AG04450 (cell line): ENCODE measurements at regions not wholly inside any gene's neighbourhood (a gene's known extent, or its start where the extent isn't known, plus 50 kb on each side); places are given as distances from the start of the nearest gene placed in this dataset.

Experiments
- CTCF ChIA-PET: fragments of 300-600, 350-600 bp; formaldehyde crosslinking; extraction: SDS; loops from one replicate; lab custom pipeline; 2022; ENCODE audit warnings: antibody characterized with exemption, inconsistent platforms; lab: Charles Lee
- POLR2A ChIA-PET: fragments of 350-600 bp; formaldehyde crosslinking; extraction: SDS; loops from one replicate; lab custom pipeline; 2021; ENCODE audit warnings: antibody characterized with exemption, inconsistent platforms; lab: Yijun Ruan, JAX
- DNase-seq: peaks from one replicate; pipeline ENCODE4 v3.0.0-alpha.2; 2011; ENCODE audit warnings: low read depth, low spot score
- H3K27ac ChIP-seq: one replicate; pipeline ENCODE4 v1.5.1; 2012; ENCODE audit warnings: low read depth, low read length, control low read depth
- H3K27me3 ChIP-seq: one replicate; pipeline ENCODE4 v1.6.0; 2012; ENCODE audit warnings: low read length; ENCODE audit not compliant: control insufficient read depth, insufficient read depth
- H3K4me3 ChIP-seq: 2 replicates; pipeline ENCODE4 v1.5.1; 2011; ENCODE audit warnings: mild to moderate bottlenecking, low read depth, low read length, control low read depth
- H3K9me3 ChIP-seq: 2 replicates; pipeline ENCODE4 v1.5.1; 2012; ENCODE audit warnings: low read length; ENCODE audit not compliant: control insufficient read depth, insufficient read depth
- CTCF ChIP-seq: IDR thresholded peaks from 2 replicates; pipeline ENCODE4 v1.5.1; 2011; ENCODE audit warnings: low read depth, low read length, control low read depth, inconsistent platforms

GRCh38 chr7:389911-390601 lies 100.1 kb downstream of the FOXL3 start:
- no peak for DNase-seq
- TF ChIP-seq CTCF: no peak
- ChIA-PET POLR2A (no interaction called here), CTCF (no interaction called here)
- H3K4me3 ChIP-seq: no peak overlapping the region
- peaks cover 55% of the 10 kb centered on the region for H3K9me3 ChIP-seq
- H3K27me3 ChIP-seq: peaks cover 8% of the 10 kb centered on the region
- H3K27ac ChIP-seq: no peak overlapping the region

- H3K27me3 ChIP-seq: peaks cover 3% of the 10 kb centered on the region
- H3K27ac ChIP-seq: no peak overlapping the region
- CTCF ChIA-PET: no interaction called here
- no peak for DNase-seq
- H3K9me3 ChIP-seq: peaks cover 58% of the 10 kb centered on the region
- TF ChIP-seq CTCF: no peak
- POLR2A ChIA-PET: interaction anchor here (0.6 kb wide), 1 partner anchor 486 kb away, joined by 3 read pairs; the partner anchor contains the start of gene GET4
- H3K4me3 ChIP-seq: no peak overlapping the region
These were observed 100.9 kb downstream of the FOXL3 start for GRCh38 chr7:390761-391410.

GRCh38 chr7:391411-391951 lies 101.5 kb downstream of the FOXL3 start:
- no peak overlapping the region for H3K4me3 ChIP-seq
- no peak overlapping the region for H3K27ac ChIP-seq
- ChIA-PET POLR2A (interaction anchor here (0.6 kb wide), 1 partner anchor 485 kb away, joined by 3 read pairs; the partner anchor contains the start of gene GET4), CTCF (no interaction called here)
- H3K9me3 ChIP-seq: peaks cover 58% of the 10 kb centered on the region
- peaks cover 3% of the 10 kb centered on the region for H3K27me3 ChIP-seq
- DNase-seq: no peak
- TF ChIP-seq CTCF: no peak

GRCh38 chr7:391961-392524 lies 102.1 kb downstream of the FOXL3 start:
- DNase-seq: no peak
- CTCF ChIA-PET: no interaction called here
- POLR2A ChIA-PET: no interaction called here
- no peak overlapping the region for H3K4me3 ChIP-seq
- peaks cover 3% of the 10 kb centered on the region for H3K27me3 ChIP-seq
- no peak for TF ChIP-seq CTCF
- no peak overlapping the region for H3K27ac ChIP-seq
- H3K9me3 ChIP-seq: peaks cover 60% of the 10 kb centered on the region

GRCh38 chr7:392822-393221 lies 102.9 kb downstream of the FOXL3 start:
- POLR2A ChIA-PET: no interaction called here
- Histone ChIP-seq H3K27me3 (peaks cover 3% of the 10 kb centered on the region), H3K27ac (no peak overlapping the region), H3K9me3 (peaks cover 58% of the 10 kb centered on the region), H3K4me3 (no peak overlapping the region)
- TF ChIP-seq CTCF: no peak
- CTCF ChIA-PET: no interaction called here
- no peak for DNase-seq
